ENCODE measurements at regions not wholly inside any gene's neighbourhood (a gene's known extent, or its start where the extent isn't known, plus 50 kb on each side); places are given as distances from the start of the nearest gene placed in this dataset.
A peak's percentile ranks its signal among the peaks of the same experiment; 100 is the strongest.

- intact Hi-C loops (cut with DNase I), result no loop called here
- no peaks in the 10 kb centered on the region for H3K4me1 ChIP-seq
- no peak for DNase-seq
- no peaks in the 10 kb centered on the region for H3K36me3 ChIP-seq
- TF ChIP-seq CTCF (IDR thresholded peaks at IDR 0.05) (no peak), POLR2A (IDR thresholded peaks at IDR 0.05) (no peak)
- no peaks in the 10 kb centered on the region for H3K9me3 ChIP-seq
- 86 to 92% methylated on average over 11 of the region's 11 CpGs for WGBS, 2 donors
- H3K27ac ChIP-seq, result no peak overlapping the region
- no peaks in the 10 kb centered on the region for H3K27me3 ChIP-seq
- H3K4me3 ChIP-seq (replicated peaks in 1 of 3), result no peak overlapping the region
Measured at GRCh38 chr6:110036408-110037302, 58.5 kb downstream of the GPR6 start.

GRCh38 chr6:110037726-110038295 is 59.7 kb downstream of the GPR6 start:
- TF ChIP-seq CTCF (IDR thresholded peaks at IDR 0.05) (no peak), POLR2A (IDR thresholded peaks at IDR 0.05) (no peak)
- 74 to 75% methylated on average over 9 of the region's 9 CpGs for WGBS, 2 donors
- no peak overlapping the region for H3K4me3 ChIP-seq (replicated peaks in 1 of 3)
- H3K27me3 ChIP-seq, result no peaks in the 10 kb centered on the region
- intact Hi-C loops (cut with DNase I), result no loop called here
- no peaks in the 10 kb centered on the region for H3K4me1 ChIP-seq
- no peaks in the 10 kb centered on the region for H3K36me3 ChIP-seq
- DNase-seq, result no peak
- H3K9me3 ChIP-seq, result no peaks in the 10 kb centered on the region
- no peak overlapping the region for H3K27ac ChIP-seq

- Histone ChIP-seq H3K27ac (no peak overlapping the region), H3K4me1 (no peaks in the 10 kb centered on the region), H3K9me3 (no peaks in the 10 kb centered on the region), H3K36me3 (no peaks in the 10 kb centered on the region), H3K27me3 (no peaks in the 10 kb centered on the region), H3K4me3 (replicated peaks in 1 of 3) (no peak overlapping the region)
- intact Hi-C loops (cut with DNase I), result no loop called here
- no peak for TF ChIP-seq POLR2A (IDR thresholded peaks at IDR 0.05)
- TF ChIP-seq CTCF (IDR thresholded peaks at IDR 0.05), result peak; percentile 67 to 87 (median 84)
- WGBS, 2 donors, result 12 to 13% methylated on average over 7 of the region's 7 CpGs
- DNase-seq, result peak; percentile 87 to 92
Measured at GRCh38 chr6:110039364-110039980, 61.4 kb downstream of the GPR6 start.

- Histone ChIP-seq H3K4me1 (no peaks in the 10 kb centered on the region), H3K27ac (no peak overlapping the region), H3K4me3 (replicated peaks in 1 of 3) (peak overlapping the region in 1 of 3 donors; percentile 6), H3K9me3 (no peaks in the 10 kb centered on the region), H3K27me3 (no peaks in the 10 kb centered on the region), H3K36me3 (no peaks in the 10 kb centered on the region)
- no peak for TF ChIP-seq POLR2A (IDR thresholded peaks at IDR 0.05)
- TF ChIP-seq CTCF (IDR thresholded peaks at IDR 0.05), result peak in 3 of 6 experiments; percentile 42 to 44 (median 44)
- DNase-seq, result peak; percentile 17 to 36
- intact Hi-C loops (cut with DNase I), result loop anchor here (2.0 to 10.0 kb wide), 3 partner anchors 335 to 515 kb away; no protein-coding TSS in a partner anchor
- WGBS, 2 donors, result 9 to 19% methylated on average over 15 of the region's 15 CpGs
Measured at GRCh38 chr6:110039981-110040383, 61.9 kb downstream of the GPR6 start.
